Mesendoderm (in vitro differentiated cells): ENCODE measurements at regions not wholly inside any gene's neighbourhood (a gene's known extent, or its start where the extent isn't known, plus 50 kb on each side); places are given as distances from the start of the nearest gene placed in this dataset.
A peak's percentile ranks its signal among the peaks of the same experiment; 100 is the strongest.

ENCODE experiments used
- DNase-seq: peaks from one replicate; pipeline ENCODE4 v3.0.0; 2013
- H2AK5ac ChIP-seq: 2 replicates; pipeline ENCODE4 v1.6.1; 2013; ENCODE audit warnings: low read length, inconsistent platforms
- H2BK120ac ChIP-seq: 2 replicates; pipeline ENCODE4 v1.6.1; 2013; ENCODE audit warnings: low read depth, mild to moderate bottlenecking, low read length, moderate library complexity, mixed read lengths
- H2BK15ac ChIP-seq: replicated peaks from 2 replicates; pipeline ENCODE4 v1.6.1; 2013; ENCODE audit warnings: low read depth, mild to moderate bottlenecking, moderate library complexity
- H2BK5ac ChIP-seq: 2 replicates; pipeline ENCODE4 v1.6.1; 2013; ENCODE audit warnings: low read length, inconsistent platforms
- H3K18ac ChIP-seq: 2 replicates; pipeline ENCODE4 v1.6.1; 2013; ENCODE audit warnings: mild to moderate bottlenecking, low read length, mixed read lengths
- H3K23ac ChIP-seq: one replicate; pipeline ENCODE4 v1.6.1; 2013; ENCODE audit warnings: low read length
- H3K27ac ChIP-seq: 2 replicates; pipeline ENCODE4 v1.5.1; 2013; ENCODE audit warnings: low read depth, mild to moderate bottlenecking, inconsistent platforms, low read length, moderate library complexity
- H3K27me3 ChIP-seq: 2 replicates; pipeline ENCODE4 v1.6.1; 2013; ENCODE audit warnings: low read length, control low read depth, mild to moderate bottlenecking, inconsistent platforms; ENCODE audit not compliant: insufficient read depth, poor library complexity
- H3K36me3 ChIP-seq: 2 replicates; pipeline ENCODE4 v1.6.1; 2013; ENCODE audit warnings: low read length, inconsistent platforms; ENCODE audit not compliant: control insufficient read depth, insufficient read depth
- H3K4ac ChIP-seq: one replicate; pipeline ENCODE4 v1.6.1; 2013; ENCODE audit warnings: low read depth, mild to moderate bottlenecking, low read length, moderate library complexity
- H3K4me1 ChIP-seq: 2 replicates; pipeline ENCODE4 v1.6.1; 2013; ENCODE audit warnings: low read depth, low read length, inconsistent platforms; ENCODE audit not compliant: control insufficient read depth
- H3K4me2 ChIP-seq: 2 replicates; pipeline ENCODE4 v1.6.1; 2013; ENCODE audit warnings: low read length
- H3K4me3 ChIP-seq: 2 replicates; pipeline ENCODE4 v1.5.1; 2013; ENCODE audit warnings: mild to moderate bottlenecking, low read length
- H3K56ac ChIP-seq: one replicate; pipeline ENCODE4 v1.6.1; 2013; ENCODE audit warnings: low read length
- H3K79me1 ChIP-seq: 2 replicates; pipeline ENCODE4 v1.6.1; 2013; ENCODE audit warnings: low read length, inconsistent platforms
- H3K79me2 ChIP-seq: 2 replicates; pipeline ENCODE4 v1.6.1; 2013; ENCODE audit warnings: mild to moderate bottlenecking, low read length; ENCODE audit not compliant: control insufficient read depth, insufficient read depth
- H3K9ac ChIP-seq: 2 replicates; pipeline ENCODE4 v1.6.1; 2013; ENCODE audit warnings: low read length, inconsistent platforms
- H4K5ac ChIP-seq: one replicate; pipeline ENCODE4 v1.6.1; 2013; ENCODE audit warnings: low read length
- H4K8ac ChIP-seq: one replicate; pipeline ENCODE4 v1.6.1; 2013; ENCODE audit warnings: low read depth, mild to moderate bottlenecking, control low read depth, low read length, moderate library complexity
- whole genome bisulfite sequencing: extraction: QIAGEN DNeasy Blood & Tissue Kit; methylation state at CpG from one replicate; pipeline ENCODE4 v1.1.7; 2013; ENCODE audit warnings: low lambda C conversion rate, missing lambda C conversion rate; ENCODE audit not compliant: insufficient coverage; ENCODE audit errors: extremely low coverage; 5-methylcytosine and 5-hydroxymethylcytosine counted together

GRCh38 chr20:53826597-53827291, 233.1 kb upstream of the ZNF217 start:
- H3K4me1 ChIP-seq, result peaks cover 2% of the 10 kb centered on the region
- no peak overlapping the region for H3K27ac ChIP-seq
- no peaks in the 10 kb centered on the region for H3K27me3 ChIP-seq
- no peak overlapping the region for H2BK5ac ChIP-seq
- no peak overlapping the region for H3K18ac ChIP-seq
- no peak overlapping the region for H3K56ac ChIP-seq
- H2BK120ac ChIP-seq, result no peak overlapping the region
- no peak overlapping the region for H3K9ac ChIP-seq
- H4K5ac ChIP-seq, result no peak overlapping the region
- H3K4me2 ChIP-seq, result no peak overlapping the region
- H4K8ac ChIP-seq, result no peak overlapping the region
- H3K4me3 ChIP-seq, result no peak overlapping the region
- H3K36me3 ChIP-seq, result no peaks in the 10 kb centered on the region
- no peaks in the 10 kb centered on the region for H3K79me2 ChIP-seq
- no peaks in the 10 kb centered on the region for H3K79me1 ChIP-seq
- H3K4ac ChIP-seq, result no peak overlapping the region
- H3K23ac ChIP-seq, result no peak overlapping the region
- no peak for DNase-seq
- H2AK5ac ChIP-seq, result no peak overlapping the region
- WGBS, result no CpG with 5 or more reads among the region's 5 CpGs
- H2BK15ac ChIP-seq, result no peak overlapping the region

GRCh38 chr20:53826090-53826489, 232.5 kb upstream of the ZNF217 start:
- no peaks in the 10 kb centered on the region for H3K36me3 ChIP-seq
- no peak overlapping the region for H4K5ac ChIP-seq
- H3K56ac ChIP-seq, result no peak overlapping the region
- no peak overlapping the region for H4K8ac ChIP-seq
- H3K27me3 ChIP-seq, result no peaks in the 10 kb centered on the region
- H3K4me3 ChIP-seq, result no peak overlapping the region
- H3K9ac ChIP-seq, result no peak overlapping the region
- H2BK120ac ChIP-seq, result no peak overlapping the region
- peaks cover 2% of the 10 kb centered on the region for H3K4me1 ChIP-seq
- no peak overlapping the region for H3K18ac ChIP-seq
- no peaks in the 10 kb centered on the region for H3K79me1 ChIP-seq
- no peak overlapping the region for H3K23ac ChIP-seq
- H3K27ac ChIP-seq, result no peak overlapping the region
- H2AK5ac ChIP-seq, result no peak overlapping the region
- H2BK5ac ChIP-seq, result no peak overlapping the region
- WGBS, result no CpG with 5 or more reads among the region's 2 CpGs
- H3K79me2 ChIP-seq, result no peaks in the 10 kb centered on the region
- H3K4me2 ChIP-seq, result no peak overlapping the region
- DNase-seq, result no peak
- no peak overlapping the region for H2BK15ac ChIP-seq
- peak overlapping the region; percentile 27 for H3K4ac ChIP-seq

GRCh38 chr20:53825282-53825681, 231.6 kb upstream of the ZNF217 start:
- Histone ChIP-seq H3K4me1 (peaks cover 2% of the 10 kb centered on the region), H3K18ac (no peak overlapping the region), H4K8ac (no peak overlapping the region), H3K27me3 (no peaks in the 10 kb centered on the region), H2BK120ac (no peak overlapping the region), H3K56ac (no peak overlapping the region), H4K5ac (no peak overlapping the region), H3K27ac (no peak overlapping the region), H3K4me2 (no peak overlapping the region), H3K4ac (no peak overlapping the region), H3K23ac (no peak overlapping the region), H2AK5ac (no peak overlapping the region), H3K36me3 (no peaks in the 10 kb centered on the region), H3K4me3 (no peak overlapping the region), H2BK15ac (no peak overlapping the region), H2BK5ac (no peak overlapping the region), H3K79me2 (no peaks in the 10 kb centered on the region), H3K9ac (no peak overlapping the region), H3K79me1 (no peaks in the 10 kb centered on the region)
- no peak for DNase-seq
- no CpG with 5 or more reads among the region's 4 CpGs for WGBS

GRCh38 chr20:53824779-53825178, 231.1 kb upstream of the ZNF217 start:
- H2AK5ac ChIP-seq, result no peak overlapping the region
- H2BK120ac ChIP-seq, result no peak overlapping the region
- peaks cover 2% of the 10 kb centered on the region for H3K4me1 ChIP-seq
- WGBS, result no CpG with 5 or more reads among the region's 4 CpGs
- no peak overlapping the region for H2BK15ac ChIP-seq
- DNase-seq, result no peak
- no peaks in the 10 kb centered on the region for H3K79me1 ChIP-seq
- no peak overlapping the region for H3K23ac ChIP-seq
- no peak overlapping the region for H2BK5ac ChIP-seq
- H3K4ac ChIP-seq, result no peak overlapping the region
- no peak overlapping the region for H3K18ac ChIP-seq
- H3K79me2 ChIP-seq, result no peaks in the 10 kb centered on the region
- H4K5ac ChIP-seq, result no peak overlapping the region
- H3K4me2 ChIP-seq, result no peak overlapping the region
- no peak overlapping the region for H3K4me3 ChIP-seq
- no peak overlapping the region for H3K56ac ChIP-seq
- H3K27ac ChIP-seq, result no peak overlapping the region
- H3K9ac ChIP-seq, result no peak overlapping the region
- H3K36me3 ChIP-seq, result no peaks in the 10 kb centered on the region
- H4K8ac ChIP-seq, result no peak overlapping the region
- no peaks in the 10 kb centered on the region for H3K27me3 ChIP-seq

GRCh38 chr20:53823121-53823764, 229.6 kb upstream of the ZNF217 start:
- no peak overlapping the region for H4K5ac ChIP-seq
- H3K4ac ChIP-seq, result no peak overlapping the region
- H3K27ac ChIP-seq, result no peak overlapping the region
- H3K79me1 ChIP-seq, result no peaks in the 10 kb centered on the region
- H2BK120ac ChIP-seq, result no peak overlapping the region
- no peak overlapping the region for H2BK5ac ChIP-seq
- no peak overlapping the region for H3K4me2 ChIP-seq
- no peak overlapping the region for H2AK5ac ChIP-seq
- no peak overlapping the region for H4K8ac ChIP-seq
- no peaks in the 10 kb centered on the region for H3K27me3 ChIP-seq
- no peak for DNase-seq
- no peak overlapping the region for H3K18ac ChIP-seq
- no peak overlapping the region for H3K23ac ChIP-seq
- H2BK15ac ChIP-seq, result no peak overlapping the region
- peaks cover 2% of the 10 kb centered on the region for H3K4me1 ChIP-seq
- H3K4me3 ChIP-seq, result no peak overlapping the region
- H3K56ac ChIP-seq, result no peak overlapping the region
- H3K79me2 ChIP-seq, result no peaks in the 10 kb centered on the region
- WGBS, result no CpG with 5 or more reads among the region's 6 CpGs
- no peak overlapping the region for H3K9ac ChIP-seq
- no peaks in the 10 kb centered on the region for H3K36me3 ChIP-seq

GRCh38 chr20:53822534-53822933, 228.9 kb upstream of the ZNF217 start:
- H3K18ac ChIP-seq, result no peak overlapping the region
- H3K4me1 ChIP-seq, result no peaks in the 10 kb centered on the region
- H3K23ac ChIP-seq, result no peak overlapping the region
- no peak for DNase-seq
- H3K79me1 ChIP-seq, result no peaks in the 10 kb centered on the region
- no peak overlapping the region for H3K9ac ChIP-seq
- no peak overlapping the region for H3K27ac ChIP-seq
- H3K36me3 ChIP-seq, result no peaks in the 10 kb centered on the region
- no peak overlapping the region for H3K56ac ChIP-seq
- no CpG with 5 or more reads among the region's 5 CpGs for WGBS
- no peak overlapping the region for H2BK15ac ChIP-seq
- no peaks in the 10 kb centered on the region for H3K27me3 ChIP-seq
- no peak overlapping the region for H3K4me3 ChIP-seq
- H2BK120ac ChIP-seq, result no peak overlapping the region
- H4K5ac ChIP-seq, result no peak overlapping the region
- H3K79me2 ChIP-seq, result no peaks in the 10 kb centered on the region
- H3K4ac ChIP-seq, result no peak overlapping the region
- H3K4me2 ChIP-seq, result no peak overlapping the region
- no peak overlapping the region for H4K8ac ChIP-seq
- H2BK5ac ChIP-seq, result no peak overlapping the region
- H2AK5ac ChIP-seq, result no peak overlapping the region
